AG04450 (cell line): ENCODE measurements at regions not wholly inside any gene's neighbourhood (a gene's known extent, or its start where the extent isn't known, plus 50 kb on each side); places are given as distances from the start of the nearest gene placed in this dataset.

Source experiments
- CTCF ChIA-PET: fragments of 300-600, 350-600 bp; formaldehyde crosslinking; extraction: SDS; loops from one replicate; lab custom pipeline; 2022; ENCODE audit warnings: antibody characterized with exemption, inconsistent platforms; lab: Charles Lee
- POLR2A ChIA-PET: fragments of 350-600 bp; formaldehyde crosslinking; extraction: SDS; loops from one replicate; lab custom pipeline; 2021; ENCODE audit warnings: antibody characterized with exemption, inconsistent platforms; lab: Yijun Ruan, JAX
- DNase-seq: peaks from one replicate; pipeline ENCODE4 v3.0.0-alpha.2; 2011; ENCODE audit warnings: low read depth, low spot score
- H3K27ac ChIP-seq: one replicate; pipeline ENCODE4 v1.5.1; 2012; ENCODE audit warnings: low read depth, low read length, control low read depth
- H3K27me3 ChIP-seq: one replicate; pipeline ENCODE4 v1.6.0; 2012; ENCODE audit warnings: low read length; ENCODE audit not compliant: control insufficient read depth, insufficient read depth
- H3K4me3 ChIP-seq: 2 replicates; pipeline ENCODE4 v1.5.1; 2011; ENCODE audit warnings: mild to moderate bottlenecking, low read depth, low read length, control low read depth
- H3K9me3 ChIP-seq: 2 replicates; pipeline ENCODE4 v1.5.1; 2012; ENCODE audit warnings: low read length; ENCODE audit not compliant: control insufficient read depth, insufficient read depth
- CTCF ChIP-seq: IDR thresholded peaks from 2 replicates; pipeline ENCODE4 v1.5.1; 2011; ENCODE audit warnings: low read depth, low read length, control low read depth, inconsistent platforms

- ChIA-PET CTCF (no interaction called here), POLR2A (no interaction called here)
- Histone ChIP-seq H3K27me3 (no peaks in the 10 kb centered on the region), H3K9me3 (no peaks in the 10 kb centered on the region), H3K4me3 (no peak overlapping the region), H3K27ac (no peak overlapping the region)
- TF ChIP-seq CTCF = no peak
- DNase-seq = no peak
These were observed 407.2 kb upstream of the PIK3R1 start for GRCh38 chr5:67808340-67808739.

DNA sequence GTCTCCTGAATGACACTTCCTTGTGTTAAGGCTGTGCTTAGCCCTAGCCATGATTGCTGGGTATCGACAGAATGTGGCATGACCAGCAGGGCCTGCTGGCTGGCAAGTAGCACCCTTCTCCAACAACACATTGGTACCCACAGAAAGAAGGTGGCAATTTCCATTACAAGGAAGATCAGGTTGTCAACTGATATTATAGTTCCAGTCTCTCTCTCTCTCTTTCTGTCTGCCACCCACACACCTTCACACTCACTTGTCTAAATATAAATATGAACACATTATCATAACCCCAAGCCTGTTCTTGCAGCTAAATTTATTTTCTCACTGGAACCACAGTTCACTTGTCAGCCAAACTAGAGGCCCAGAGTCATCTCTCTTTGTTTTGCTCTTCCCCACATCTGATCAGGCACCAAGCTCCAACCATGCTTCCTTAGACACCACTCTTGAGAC is 408.1 kb upstream of the PIK3R1 start:
- H3K27me3 ChIP-seq = no peaks in the 10 kb centered on the region
- no peak overlapping the region for H3K4me3 ChIP-seq
- no peak for DNase-seq
- no peak for TF ChIP-seq CTCF
- POLR2A ChIA-PET = no interaction called here
- no peak overlapping the region for H3K27ac ChIP-seq
- no peaks in the 10 kb centered on the region for H3K9me3 ChIP-seq
- CTCF ChIA-PET = no interaction called here

DNA sequence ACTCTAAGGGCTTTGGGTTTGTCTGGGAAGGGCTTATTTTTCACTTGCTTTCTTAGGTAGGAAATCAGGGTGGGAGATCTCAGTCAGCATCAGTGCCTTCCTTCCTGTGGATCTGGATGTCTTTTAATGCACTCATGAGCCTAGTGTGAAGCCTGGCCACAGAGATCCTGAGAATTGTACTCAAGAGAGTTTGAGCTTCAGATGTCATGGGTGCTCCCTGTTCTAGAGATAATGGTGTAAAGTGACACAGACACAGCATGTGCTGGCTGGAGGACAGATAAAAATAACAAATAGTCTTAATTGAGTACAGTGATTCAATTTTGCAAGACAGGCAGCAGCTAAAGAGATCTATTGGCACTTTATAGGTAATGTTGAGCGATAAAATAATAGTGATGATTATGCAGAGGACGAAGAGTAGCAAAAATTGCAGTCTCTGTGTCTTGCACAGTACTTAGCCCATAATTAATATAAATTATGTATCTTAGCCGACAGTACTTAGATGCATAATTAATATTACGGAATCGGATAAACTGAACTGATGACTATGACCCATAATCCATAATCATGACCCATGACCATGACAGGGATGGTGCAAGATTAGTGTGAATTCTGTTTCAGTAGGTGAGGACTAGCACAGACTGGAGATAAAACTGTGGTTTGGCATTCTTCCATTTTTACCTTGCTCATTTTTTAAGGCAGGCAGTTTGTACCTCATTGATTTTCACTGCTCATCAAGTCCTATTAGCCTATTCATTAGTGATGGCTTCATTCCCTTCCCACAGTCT is 408.7 kb upstream of the PIK3R1 start:
- ChIA-PET CTCF (no interaction called here), POLR2A (no interaction called here)
- no peak overlapping the region for H3K4me3 ChIP-seq
- no peaks in the 10 kb centered on the region for H3K9me3 ChIP-seq
- no peak for TF ChIP-seq CTCF
- H3K27ac ChIP-seq = no peak overlapping the region
- no peaks in the 10 kb centered on the region for H3K27me3 ChIP-seq
- no peak for DNase-seq

- Histone ChIP-seq H3K9me3 (no peaks in the 10 kb centered on the region), H3K27ac (no peak overlapping the region), H3K4me3 (no peak overlapping the region), H3K27me3 (no peaks in the 10 kb centered on the region)
- no peak for DNase-seq
- POLR2A ChIA-PET = no interaction called here
- TF ChIP-seq CTCF = no peak
- CTCF ChIA-PET = no interaction called here
These were observed 409.7 kb upstream of the PIK3R1 start for GRCh38 chr5:67805666-67806348.

DNA sequence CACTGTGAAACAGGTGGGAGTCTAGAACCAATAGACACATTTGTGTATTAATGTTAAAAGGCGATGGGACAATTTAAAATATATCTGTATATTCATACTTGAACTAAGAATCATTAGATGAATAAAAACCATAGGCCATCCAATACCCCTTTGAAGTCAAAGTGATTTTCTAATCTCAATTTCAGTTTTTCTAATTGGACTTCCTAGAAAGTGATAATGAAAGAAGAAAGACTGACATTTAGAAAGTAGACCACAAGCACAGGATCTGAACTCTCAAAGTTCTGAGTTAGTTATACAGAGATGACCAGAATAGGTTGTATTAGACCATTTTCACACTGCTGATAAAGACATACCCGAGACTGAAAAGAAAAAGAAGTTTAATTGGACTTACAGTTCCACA is 412.8 kb upstream of the PIK3R1 start:
- H3K27ac ChIP-seq = no peak overlapping the region
- H3K27me3 ChIP-seq = no peaks in the 10 kb centered on the region
- CTCF ChIA-PET = no interaction called here
- no peak for DNase-seq
- POLR2A ChIA-PET = no interaction called here
- no peak overlapping the region for H3K4me3 ChIP-seq
- TF ChIP-seq CTCF = no peak
- no peaks in the 10 kb centered on the region for H3K9me3 ChIP-seq
